Thoracic aorta (tissue), 2 donors: ENCODE measurements at regions not wholly inside any gene's neighbourhood (a gene's known extent, or its start where the extent isn't known, plus 50 kb on each side); places are given as distances from the start of the nearest gene placed in this dataset.

Source experiments
- ATAC-seq: fragments of 150-250 bp; one replicate; pipeline ENCODE4 v1.8.0; 2017; ENCODE audit warnings: low read depth; ENCODE audit not compliant: insufficient number of reproducible peaks, low FRiP score
- DNase-seq: peaks from one replicate; pipeline ENCODE4 v3.0.0-alpha.2; 2020; ENCODE audit warnings: low spot score
- H3K27ac ChIP-seq, 2 donors: fragments of 200-600 bp; sonication (generic); 1 replicate in 1 of 2; 2 replicates in 1 of 2; pipeline ENCODE4 v1.5.1; 2016; ENCODE audit warnings: mild to moderate bottlenecking in 2 of 2, moderate library complexity in 2 of 2
- H3K27me3 ChIP-seq: fragments of 200-600 bp; sonication (generic); replicated peaks from 2 replicates; pipeline ENCODE4 v1.6.0; 2016; ENCODE audit warnings: mild to moderate bottlenecking; ENCODE audit not compliant: insufficient read depth
- H3K36me3 ChIP-seq: fragments of 200-600 bp; sonication (generic); one replicate; pipeline ENCODE4 v1.5.1; 2016
- H3K4me1 ChIP-seq, 2 donors: fragments of 200-600 bp; sonication (generic); 1 replicate in 1 of 2; 2 replicates in 1 of 2; pipeline versions ENCODE4 v1.5.1 to v1.6.0; 2016; ENCODE audit warnings: low read depth in 2 of 2, mild to moderate bottlenecking in 1 of 2; ENCODE audit not compliant: control insufficient read depth in 1 of 2
- H3K4me3 ChIP-seq: fragments of 200-600 bp; sonication (generic); 2 replicates; pipeline ENCODE4 v1.5.1; 2016; ENCODE audit warnings: mild to moderate bottlenecking
- H3K9me3 ChIP-seq: fragments of 200-600 bp; sonication (generic); 2 replicates; pipeline ENCODE4 v1.5.1; 2016
- CTCF ChIP-seq: fragments of 200-600 bp; sonication (generic); IDR thresholded peaks from one replicate; pipeline ENCODE4 v1.5.1; 2019; ENCODE audit warnings: antibody characterized with exemption

GRCh38 chr4:127448986-127449385 lies 183.8 kb upstream of the INTU start:
- ATAC-seq (no peak), DNase-seq (no peak)
- Histone ChIP-seq H3K27ac (no peak overlapping the region), H3K4me1 (no peaks in the 10 kb centered on the region), H3K4me3 (no peak overlapping the region), H3K27me3 (no peaks in the 10 kb centered on the region), H3K9me3 (no peaks in the 10 kb centered on the region), H3K36me3 (no peaks in the 10 kb centered on the region)
- no peak for TF ChIP-seq CTCF

- H3K36me3 ChIP-seq: no peaks in the 10 kb centered on the region
- H3K9me3 ChIP-seq: no peaks in the 10 kb centered on the region
- no peak overlapping the region for H3K4me3 ChIP-seq
- ATAC-seq (no peak), DNase-seq (no peak)
- no peak overlapping the region for H3K27ac ChIP-seq
- no peaks in the 10 kb centered on the region for H3K27me3 ChIP-seq
- no peaks in the 10 kb centered on the region for H3K4me1 ChIP-seq
- no peak for TF ChIP-seq CTCF
Observed at GRCh38 chr4:127449449-127449848, 183.3 kb upstream of the INTU start.

- Histone ChIP-seq H3K36me3 (no peaks in the 10 kb centered on the region), H3K4me1 (no peaks in the 10 kb centered on the region), H3K9me3 (no peaks in the 10 kb centered on the region), H3K4me3 (no peak overlapping the region), H3K27ac (no peak overlapping the region), H3K27me3 (no peaks in the 10 kb centered on the region)
- ATAC-seq: no peak
- no peak for DNase-seq
- no peak for TF ChIP-seq CTCF
Observed at GRCh38 chr4:127450276-127450675, 182.5 kb upstream of the INTU start.

- Histone ChIP-seq H3K27ac (no peak overlapping the region), H3K27me3 (no peaks in the 10 kb centered on the region), H3K36me3 (no peaks in the 10 kb centered on the region), H3K9me3 (no peaks in the 10 kb centered on the region), H3K4me1 (no peaks in the 10 kb centered on the region), H3K4me3 (no peak overlapping the region)
- no peak for TF ChIP-seq CTCF
- DNase-seq (no peak), ATAC-seq (no peak)
Observed at GRCh38 chr4:127463883-127464282, 168.9 kb upstream of the INTU start.

GRCh38 chr4:127469542-127469941 lies 163.2 kb upstream of the INTU start:
- no peaks in the 10 kb centered on the region for H3K36me3 ChIP-seq
- TF ChIP-seq CTCF: no peak
- no peak overlapping the region for H3K4me3 ChIP-seq
- H3K9me3 ChIP-seq: no peaks in the 10 kb centered on the region
- no peaks in the 10 kb centered on the region for H3K27me3 ChIP-seq
- no peaks in the 10 kb centered on the region for H3K4me1 ChIP-seq
- no peak overlapping the region for H3K27ac ChIP-seq
- no peak for ATAC-seq
- no peak for DNase-seq
